22Rv1 (cell line): ENCODE measurements at regions not wholly inside any gene's neighbourhood (a gene's known extent, or its start where the extent isn't known, plus 50 kb on each side); places are given as distances from the start of the nearest gene placed in this dataset.

Experiments used
- ZFX ChIP-seq: fragments of 450-650 bp; IDR thresholded peaks from 2 replicates; pipeline ENCODE4 v1.6.1; 2017; ENCODE audit warnings: antibody characterized with exemption, borderline replicate concordance
- TF ChIP-seq, protein P1 (sequence below): fragments of 450-650 bp; IDR thresholded peaks from 2 replicates; pipeline ENCODE4 v1.5.1; 2017; ENCODE audit warnings: mild to moderate bottlenecking

DNA sequence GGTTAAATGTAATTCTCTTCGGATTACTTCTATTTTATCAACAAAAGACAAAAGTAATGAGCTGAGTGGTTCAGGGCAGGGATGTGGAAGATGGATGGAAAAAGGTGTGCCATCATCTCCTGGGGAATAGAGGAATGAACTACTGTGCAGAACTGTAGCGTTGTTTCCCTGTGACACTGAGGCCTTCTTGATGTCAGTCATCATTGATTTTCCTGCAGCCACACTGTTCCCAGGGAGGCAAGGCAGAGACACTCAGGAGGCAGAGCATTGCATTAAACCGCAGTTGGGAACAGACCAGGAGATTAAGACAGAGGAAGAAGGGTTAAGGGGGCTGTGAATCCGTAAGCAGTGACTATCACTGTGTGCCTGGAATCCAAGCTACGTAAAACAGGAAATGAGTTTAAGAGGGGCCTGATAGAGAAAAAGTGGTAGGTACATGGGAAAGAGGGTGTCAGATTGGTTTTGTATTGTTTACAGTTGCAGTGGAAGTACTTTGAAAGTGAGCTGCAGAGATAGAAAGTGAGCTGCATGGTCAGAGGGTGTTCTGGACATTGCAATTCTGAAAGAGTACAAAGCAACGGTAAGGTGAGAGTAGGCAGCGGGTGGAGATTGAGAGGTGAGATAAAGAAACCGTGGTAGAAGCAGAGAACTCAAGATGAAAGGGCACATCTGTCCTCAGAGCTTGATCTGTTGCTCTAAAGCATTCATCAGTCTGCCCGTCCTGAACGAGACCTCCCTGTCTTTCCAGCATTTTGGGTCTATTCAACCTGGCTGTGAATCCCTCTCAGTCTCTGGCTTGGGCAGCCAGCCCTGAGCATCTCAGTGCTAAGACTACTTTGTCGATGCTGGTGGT lies 793.4 kb upstream of the CELF4 start:
- TF ChIP-seq, protein P1, sequence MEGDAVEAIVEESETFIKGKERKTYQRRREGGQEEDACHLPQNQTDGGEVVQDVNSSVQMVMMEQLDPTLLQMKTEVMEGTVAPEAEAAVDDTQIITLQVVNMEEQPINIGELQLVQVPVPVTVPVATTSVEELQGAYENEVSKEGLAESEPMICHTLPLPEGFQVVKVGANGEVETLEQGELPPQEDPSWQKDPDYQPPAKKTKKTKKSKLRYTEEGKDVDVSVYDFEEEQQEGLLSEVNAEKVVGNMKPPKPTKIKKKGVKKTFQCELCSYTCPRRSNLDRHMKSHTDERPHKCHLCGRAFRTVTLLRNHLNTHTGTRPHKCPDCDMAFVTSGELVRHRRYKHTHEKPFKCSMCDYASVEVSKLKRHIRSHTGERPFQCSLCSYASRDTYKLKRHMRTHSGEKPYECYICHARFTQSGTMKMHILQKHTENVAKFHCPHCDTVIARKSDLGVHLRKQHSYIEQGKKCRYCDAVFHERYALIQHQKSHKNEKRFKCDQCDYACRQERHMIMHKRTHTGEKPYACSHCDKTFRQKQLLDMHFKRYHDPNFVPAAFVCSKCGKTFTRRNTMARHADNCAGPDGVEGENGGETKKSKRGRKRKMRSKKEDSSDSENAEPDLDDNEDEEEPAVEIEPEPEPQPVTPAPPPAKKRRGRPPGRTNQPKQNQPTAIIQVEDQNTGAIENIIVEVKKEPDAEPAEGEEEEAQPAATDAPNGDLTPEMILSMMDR, result no peak
- TF ChIP-seq ZFX, result no peak
